OCI-LY7 (cell line): ENCODE measurements at regions not wholly inside any gene's neighbourhood (a gene's known extent, or its start where the extent isn't known, plus 50 kb on each side); places are given as distances from the start of the nearest gene placed in this dataset.

Source experiments
- BruUV-seq: library from RNA; stranded (reverse); fragments of 400-500 nt; replicated peaks from 2 replicates; lab custom pipeline; 2021; lab: Mats Ljungman, UMichigan
- CTCF ChIA-PET: fragments of 300-600 bp; sonication (Branson Sonifier 250); formaldehyde crosslinking; loops from one replicate; lab custom pipeline; 2022; ENCODE audit warnings: antibody characterized with exemption; ENCODE audit not compliant: unreplicated experiment; lab: Charles Lee
- POLR2A ChIA-PET: fragments of 300-600 bp; sonication (Branson Sonifier 250); formaldehyde crosslinking; loops from one replicate; lab custom pipeline; 2022; ENCODE audit warnings: antibody characterized with exemption; lab: Charles Lee
- DNase-seq: peaks from one replicate; pipeline ENCODE4 v3.0.0-alpha.2; 2015; ENCODE audit warnings: low spot score
- H2AFZ ChIP-seq: fragments of 200-600 bp; sonication (generic), shearing (Covaris generic); 2 replicates; pipeline ENCODE4 v1.6.1; 2014; ENCODE audit warnings: mild to moderate bottlenecking, antibody characterized with exemption, low read length, moderate library complexity
- H3K27ac ChIP-seq: fragments of 200-600 bp; sonication (generic); 2 replicates; pipeline ENCODE4 v1.5.1; 2014; ENCODE audit warnings: mixed run types, low read depth, mild to moderate bottlenecking, moderate library complexity, low read length, inconsistent platforms; ENCODE audit not compliant: poor library complexity, severe bottlenecking
- H3K36me3 ChIP-seq: fragments of 200-600 bp; sonication (generic); 2 replicates; pipeline ENCODE4 v1.6.1; 2014; ENCODE audit warnings: mild to moderate bottlenecking, antibody characterized with exemption, low read length, moderate library complexity, mixed read lengths; ENCODE audit not compliant: insufficient read depth
- H3K4me1 ChIP-seq: fragments of 200-600 bp; sonication (generic); 2 replicates; pipeline ENCODE4 v1.5.1; 2014; ENCODE audit warnings: mild to moderate bottlenecking, low read length; ENCODE audit not compliant: insufficient read depth, poor library complexity, severe bottlenecking
- H3K4me2 ChIP-seq: fragments of 200-600 bp; sonication (generic); 2 replicates; pipeline ENCODE4 v1.6.1; 2014; ENCODE audit warnings: mild to moderate bottlenecking, low read length
- H3K4me3 ChIP-seq: fragments of 200-600 bp; sonication (generic); 2 replicates; pipeline ENCODE4 v1.5.1; 2014; ENCODE audit warnings: mild to moderate bottlenecking, low read depth, low read length; ENCODE audit not compliant: poor library complexity, severe bottlenecking
- H3K79me2 ChIP-seq: fragments of 200-600 bp; sonication (generic); 2 replicates; pipeline ENCODE4 v1.6.1; 2016; ENCODE audit warnings: low read depth, mild to moderate bottlenecking, low read length, moderate library complexity, mixed read lengths; ENCODE audit not compliant: insufficient read depth
- H3K9me2 ChIP-seq: fragments of 200-600 bp; sonication (generic); 2 replicates; pipeline ENCODE4 v1.6.1; 2016; ENCODE audit warnings: mild to moderate bottlenecking, low read length, mixed read lengths; ENCODE audit not compliant: insufficient read depth
- H3K9me3 ChIP-seq: fragments of 200-600 bp; sonication (generic); 2 replicates; pipeline ENCODE4 v1.6.1; 2014; ENCODE audit warnings: mild to moderate bottlenecking, mixed run types, low read length, mixed read lengths
- H4K20me1 ChIP-seq: fragments of 200-600 bp; sonication (generic); 2 replicates; pipeline ENCODE4 v1.6.1; 2014; ENCODE audit warnings: mild to moderate bottlenecking, antibody characterized with exemption, low read length, moderate library complexity, mixed read lengths; ENCODE audit not compliant: insufficient read depth
- CTCF ChIP-seq: fragments of 200-600 bp; sonication (generic); conservative IDR thresholded peaks from 2 replicates; pipeline ENCODE4 v1.5.1; 2014; ENCODE audit warnings: mild to moderate bottlenecking, antibody characterized with exemption, low read length, moderate library complexity, mixed read lengths
- EZH2phosphoT487 ChIP-seq: fragments of 200-600 bp; sonication (generic); IDR thresholded peaks from 2 replicates; pipeline ENCODE4 v1.6.1; 2018; ENCODE audit warnings: low read depth, borderline replicate concordance, mild to moderate bottlenecking, mixed run types, antibody characterized with exemption, low read length, moderate library complexity, mixed read lengths
- intact Hi-C: fragments of 100-400 bp; cut with micrococcal nuclease; formaldehyde crosslinking; loops from one replicate; pipeline ENCODE4 v1.10.0; 2022; ENCODE audit not compliant: unreplicated experiment

- no peak for DNase-seq
- Histone ChIP-seq H3K27ac (no peak overlapping the region), H3K9me3 (no peaks in the 10 kb centered on the region), H2AFZ (no peak overlapping the region), H3K4me2 (no peak overlapping the region), H3K9me2 (no peaks in the 10 kb centered on the region), H3K36me3 (no peaks in the 10 kb centered on the region), H3K4me1 (no peaks in the 10 kb centered on the region), H3K4me3 (no peak overlapping the region), H3K79me2 (no peaks in the 10 kb centered on the region), H4K20me1 (no peaks in the 10 kb centered on the region)
- BruUV-seq, result no TSS peak
- ChIA-PET POLR2A (no interaction called here), CTCF (no interaction called here)
- no peak for TF ChIP-seq CTCF
- no peak for TF ChIP-seq EZH2phosphoT487
- intact Hi-C loops, result no loop called here
Observed at GRCh38 chr14:104420990-104421389, 158.6 kb upstream of the C14orf180 start.

GRCh38 chr14:104421401-104421821 is 158.2 kb upstream of the C14orf180 start:
- no peaks in the 10 kb centered on the region for H3K9me3 ChIP-seq
- no peak for TF ChIP-seq CTCF
- TF ChIP-seq EZH2phosphoT487, result no peak
- ChIA-PET CTCF (no interaction called here), POLR2A (no interaction called here)
- H3K4me3 ChIP-seq, result no peak overlapping the region
- H3K9me2 ChIP-seq, result no peaks in the 10 kb centered on the region
- no peaks in the 10 kb centered on the region for H3K4me1 ChIP-seq
- H3K27ac ChIP-seq, result no peak overlapping the region
- intact Hi-C loops, result no loop called here
- DNase-seq, result no peak
- H3K36me3 ChIP-seq, result no peaks in the 10 kb centered on the region
- H2AFZ ChIP-seq, result no peak overlapping the region
- no peaks in the 10 kb centered on the region for H4K20me1 ChIP-seq
- no TSS peak for BruUV-seq
- no peak overlapping the region for H3K4me2 ChIP-seq
- no peaks in the 10 kb centered on the region for H3K79me2 ChIP-seq

GRCh38 chr14:104421892-104422828 is 157.4 kb upstream of the C14orf180 start:
- DNase-seq, result no peak

More at GRCh38 chr14:104421892-104422828, 157.4 kb upstream of the C14orf180 start:
- ChIA-PET POLR2A (no interaction called here), CTCF (no interaction called here)
- no peaks in the 10 kb centered on the region for H3K9me2 ChIP-seq
- H3K9me3 ChIP-seq, result no peaks in the 10 kb centered on the region
- H3K27ac ChIP-seq, result no peak overlapping the region
- H4K20me1 ChIP-seq, result no peaks in the 10 kb centered on the region
- H3K4me3 ChIP-seq, result no peak overlapping the region
- H2AFZ ChIP-seq, result no peak overlapping the region
- H3K36me3 ChIP-seq, result no peaks in the 10 kb centered on the region
- H3K4me1 ChIP-seq, result no peaks in the 10 kb centered on the region
- TF ChIP-seq EZH2phosphoT487 (no peak), CTCF (no peak)
- H3K79me2 ChIP-seq, result no peaks in the 10 kb centered on the region
- no TSS peak for BruUV-seq
- intact Hi-C loops, result no loop called here
- H3K4me2 ChIP-seq, result no peak overlapping the region
